GM10266 (cell line): ENCODE measurements at regions not wholly inside any gene's neighbourhood (a gene's known extent, or its start where the extent isn't known, plus 50 kb on each side); places are given as distances from the start of the nearest gene placed in this dataset.

Experiments used
- DNase-seq: peaks from one replicate; pipeline ENCODE4 v3.0.0; 2012; ENCODE audit errors: extremely low spot score
- CTCF ChIP-seq: IDR thresholded peaks from 2 replicates; pipeline ENCODE4 v1.5.1; 2012; ENCODE audit warnings: mild to moderate bottlenecking, low read depth; ENCODE audit not compliant: control insufficient read depth, insufficient read depth; ENCODE audit errors: missing control alignments

- DNase-seq: no peak
- no peak for TF ChIP-seq CTCF
Observed at GRCh38 chr19:5259750-5260149, 80.9 kb downstream of the PTPRS start.

- DNase-seq: no peak
- no peak for TF ChIP-seq CTCF
Observed at GRCh38 chr19:5257155-5258045, 83.2 kb downstream of the PTPRS start.

GRCh38 chr19:5255602-5256231 lies 84.9 kb downstream of the PTPRS start:
- TF ChIP-seq CTCF: no peak
- no peak for DNase-seq

- TF ChIP-seq CTCF: no peak
- no peak for DNase-seq
Observed at GRCh38 chr19:5254944-5255343, 85.7 kb downstream of the PTPRS start.

GRCh38 chr19:5254543-5254942 lies 86.1 kb downstream of the PTPRS start:
- no peak for TF ChIP-seq CTCF
- DNase-seq: no peak

GRCh38 chr19:5253406-5254110 lies 87.1 kb downstream of the PTPRS start:
- TF ChIP-seq CTCF: no peak
- no peak for DNase-seq
